Activated CD4-positive, alpha-beta T cell treated with anti-CD3 and anti-CD28 coated beads, Interleukin-2, amount 10 ng/mL, durations not matched to agents 24 days and 14 days (primary cell): ENCODE measurements at regions not wholly inside any gene's neighbourhood (a gene's known extent, or its start where the extent isn't known, plus 50 kb on each side); places are given as distances from the start of the nearest gene placed in this dataset.
"Not testable (repeated sequence)": the region's sequence is repeated elsewhere in the genome, so short reads cannot be mapped to it uniquely, and the experiment has no call there.

Experiments
- DNase-seq: peaks from one replicate; pipeline ENCODE4 v3.0.0; 2022
- H3K27ac Mint-ChIP-seq: one replicate; pipeline ENCODE4 v1.8.0; 2022; ENCODE audit warnings: mild to moderate bottlenecking, mixed read lengths
- H3K27me3 Mint-ChIP-seq: one replicate; pipeline ENCODE4 v1.8.0; 2022; ENCODE audit warnings: mixed read lengths
- H3K36me3 Mint-ChIP-seq: one replicate; pipeline ENCODE4 v1.8.0; 2022; ENCODE audit warnings: low read depth, mild to moderate bottlenecking, mixed read lengths
- H3K4me1 Mint-ChIP-seq: one replicate; pipeline ENCODE4 v1.8.0; 2021; ENCODE audit warnings: mixed read lengths
- H3K4me3 Mint-ChIP-seq: one replicate; pipeline ENCODE4 v1.8.0; 2022; ENCODE audit warnings: mild to moderate bottlenecking, moderate library complexity, mixed read lengths
- H3K9me3 Mint-ChIP-seq: one replicate; pipeline ENCODE4 v1.8.0; 2021; ENCODE audit warnings: mixed read lengths
- intact Hi-C: fragments of 100-400 bp; cut with micrococcal nuclease; formaldehyde crosslinking; loops from one replicate; pipeline ENCODE4 v1.15.1; 2023

DNA sequence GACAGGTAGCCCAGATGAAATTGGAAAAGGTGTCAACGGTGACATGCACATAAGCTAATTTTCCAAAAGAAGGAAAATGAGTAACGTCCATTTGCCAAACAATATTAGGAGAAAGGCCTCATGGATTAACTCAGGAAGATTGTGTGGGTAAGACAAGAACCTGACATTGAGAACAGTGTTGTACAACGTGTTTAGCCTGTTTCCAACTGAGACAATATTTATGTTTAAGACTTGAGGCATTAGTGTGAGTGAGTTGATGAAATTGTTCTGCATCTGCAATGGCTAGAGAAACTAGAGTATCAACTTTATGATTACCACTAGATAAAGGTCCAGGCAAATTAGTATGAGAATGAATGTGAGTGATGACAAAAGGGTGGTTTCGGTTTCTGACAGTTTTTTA is 191.3 kb upstream of the RAI14 start:
- H3K4me3 Mint-ChIP-seq = no peak overlapping the region
- intact Hi-C loops = loop anchor here (10.0 kb wide), 1 partner anchor 1030 kb away; no protein-coding TSS in a partner anchor
- H3K27me3 Mint-ChIP-seq = peaks cover 6% of the 10 kb centered on the region
- no peaks in the 10 kb centered on the region for H3K36me3 Mint-ChIP-seq
- peaks cover 14% of the 10 kb centered on the region for H3K9me3 Mint-ChIP-seq
- H3K4me1 Mint-ChIP-seq = peaks cover 9% of the 10 kb centered on the region
- no peak overlapping the region for H3K27ac Mint-ChIP-seq
- DNase-seq = no peak

DNA sequence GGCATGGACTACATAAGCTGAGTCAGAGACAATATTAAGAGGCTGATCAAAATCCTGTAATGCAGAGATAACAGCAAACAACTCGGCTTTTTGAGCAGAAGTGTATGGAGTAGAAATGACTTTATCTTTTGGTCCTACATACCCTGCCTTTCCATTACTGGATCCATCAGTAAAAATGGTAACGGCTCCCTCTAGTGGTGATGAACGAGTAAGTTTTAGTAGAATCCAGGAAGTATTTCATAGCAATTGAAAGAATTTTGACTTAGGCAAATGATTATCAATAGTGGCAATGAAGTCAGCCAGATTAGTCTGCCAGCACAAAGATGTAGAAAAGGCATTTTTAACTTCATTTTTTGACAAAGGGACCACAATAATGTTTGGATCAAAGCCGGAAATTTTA is 190.8 kb upstream of the RAI14 start:
- H3K9me3 Mint-ChIP-seq = peaks cover 14% of the 10 kb centered on the region
- H3K27me3 Mint-ChIP-seq, H3K4me1 Mint-ChIP-seq, H3K4me3 Mint-ChIP-seq, H3K36me3 Mint-ChIP-seq, H3K27ac Mint-ChIP-seq: not testable (repeated sequence)
- intact Hi-C loops = loop anchor here (10.0 kb wide), 1 partner anchor 1030 kb away; no protein-coding TSS in a partner anchor
- DNase-seq = peak; percentile 81

DNA sequence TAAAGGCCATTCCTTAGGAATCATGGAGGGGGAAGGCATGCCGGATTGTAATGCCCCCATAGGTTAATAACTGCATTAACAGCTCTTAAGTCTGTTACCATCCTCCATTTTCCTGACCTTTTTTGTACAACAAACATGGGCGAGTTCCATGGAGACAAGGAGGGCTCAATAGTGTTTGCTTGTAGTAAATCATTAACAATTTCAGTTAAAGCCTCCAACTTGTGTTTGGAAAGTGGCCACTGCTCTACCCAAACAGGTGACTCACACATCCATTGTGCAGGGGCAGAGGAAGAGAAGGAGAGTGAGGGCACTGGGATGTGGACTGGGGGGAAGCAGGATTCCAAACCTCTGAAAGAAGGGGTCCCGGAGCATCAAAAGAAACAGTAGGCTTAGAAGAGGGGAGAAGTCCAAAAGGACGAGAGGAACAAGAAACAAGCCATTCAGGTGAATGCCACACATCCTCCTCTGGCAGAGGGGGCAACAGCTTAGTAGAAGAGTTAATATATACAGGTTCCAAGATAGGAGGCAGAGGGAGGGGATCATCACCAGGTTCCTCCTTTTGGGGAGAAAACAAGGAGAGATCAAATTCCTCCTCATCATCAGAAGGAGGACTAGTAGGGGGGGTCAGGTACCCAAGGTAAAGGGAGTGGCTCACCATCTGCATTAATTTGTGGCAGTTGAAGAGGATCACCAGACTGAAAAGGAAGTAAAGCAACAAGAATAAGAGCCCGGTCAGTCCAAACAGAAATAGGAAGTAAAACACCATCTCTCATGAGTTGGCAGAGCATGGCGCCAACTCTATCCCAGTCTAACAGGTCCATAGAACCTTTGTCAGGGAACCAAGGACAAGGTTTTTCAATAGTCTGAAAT is 189.4 kb upstream of the RAI14 start:
- not testable (repeated sequence) for H3K4me3 Mint-ChIP-seq, H3K27me3 Mint-ChIP-seq, H3K9me3 Mint-ChIP-seq, DNase-seq, H3K4me1 Mint-ChIP-seq, H3K27ac Mint-ChIP-seq, H3K36me3 Mint-ChIP-seq
- intact Hi-C loops = loop anchor here (10.0 kb wide), 1 partner anchor 1032 kb away; no protein-coding TSS in a partner anchor

DNA sequence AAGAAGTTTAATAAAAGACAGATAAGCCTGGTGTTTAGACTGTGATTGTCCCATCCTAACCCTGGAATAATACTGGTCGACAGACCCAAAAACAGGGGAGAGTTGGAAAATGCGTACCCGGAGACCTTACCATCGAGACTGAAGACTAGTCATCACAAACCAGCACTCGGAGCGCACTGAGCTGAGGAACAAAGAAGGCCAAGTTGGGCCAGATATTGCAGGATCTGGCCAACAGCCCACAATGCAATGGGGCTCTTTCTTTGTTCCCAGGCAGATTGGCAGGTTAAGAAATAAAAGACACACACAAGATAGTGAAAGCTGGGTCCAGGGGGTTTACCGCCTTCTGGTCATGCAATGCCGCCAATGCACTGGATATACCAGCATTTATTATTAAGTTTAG is 188.7 kb upstream of the RAI14 start:
- peaks cover 12% of the 10 kb centered on the region for H3K27me3 Mint-ChIP-seq
- peaks cover 9% of the 10 kb centered on the region for H3K4me1 Mint-ChIP-seq
- DNase-seq = no peak
- no peaks in the 10 kb centered on the region for H3K36me3 Mint-ChIP-seq
- no peaks in the 10 kb centered on the region for H3K9me3 Mint-ChIP-seq
- no peak overlapping the region for H3K27ac Mint-ChIP-seq
- no peak overlapping the region for H3K4me3 Mint-ChIP-seq
- intact Hi-C loops = loop anchor here (10.0 kb wide), 1 partner anchor 1033 kb away; no protein-coding TSS in a partner anchor

DNA sequence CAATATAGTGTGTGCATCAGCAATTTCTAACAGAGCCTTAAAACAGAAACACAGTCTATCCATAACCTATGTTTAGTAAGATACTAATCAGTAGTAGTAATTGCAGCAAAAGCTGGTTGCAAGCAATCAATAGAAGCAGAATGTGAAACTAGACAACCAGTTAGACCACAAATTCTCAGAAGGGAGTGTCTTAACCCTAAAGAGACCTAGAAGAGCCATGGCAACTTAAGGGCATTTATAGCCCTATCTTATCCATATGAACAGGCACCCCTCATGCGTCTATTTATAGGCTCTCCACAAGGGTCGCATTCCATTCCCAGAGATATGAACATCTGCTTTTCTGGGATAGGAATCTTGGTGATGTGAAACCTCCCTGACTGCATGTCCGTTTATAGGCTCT is 188.1 kb upstream of the RAI14 start:
- H3K4me3 Mint-ChIP-seq, H3K36me3 Mint-ChIP-seq, H3K9me3 Mint-ChIP-seq, H3K4me1 Mint-ChIP-seq, H3K27ac Mint-ChIP-seq, DNase-seq: not testable (repeated sequence)
- intact Hi-C loops = loop anchor here (10.0 kb wide), 1 partner anchor 1033 kb away; no protein-coding TSS in a partner anchor
- H3K27me3 Mint-ChIP-seq = peaks cover 13% of the 10 kb centered on the region

DNA sequence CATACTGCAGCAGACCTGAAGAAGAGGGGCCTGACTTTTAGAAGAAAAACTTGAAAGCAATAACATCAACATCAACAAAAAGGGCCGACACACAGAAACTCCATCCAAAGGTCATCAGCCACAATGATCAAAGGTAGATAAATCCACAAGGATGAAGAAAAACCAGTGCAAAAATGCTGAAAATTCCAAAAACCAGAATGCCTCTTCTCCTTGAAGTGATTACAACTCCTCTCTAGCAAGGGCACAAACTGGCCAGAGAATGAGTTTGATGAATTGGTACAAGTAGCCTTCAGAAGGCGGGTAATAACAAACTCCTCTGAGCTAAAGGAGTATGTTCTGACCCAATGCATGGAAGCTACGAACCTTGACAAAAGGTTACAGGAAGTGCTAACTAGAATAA is 186.2 kb upstream of the RAI14 start:
- Mint-ChIP-seq H3K4me1 (peaks cover 7% of the 10 kb centered on the region), H3K9me3 (no peaks in the 10 kb centered on the region), H3K36me3 (no peaks in the 10 kb centered on the region), H3K27me3 (peaks cover 15% of the 10 kb centered on the region), H3K27ac (no peak overlapping the region), H3K4me3 (no peak overlapping the region)
- no peak for DNase-seq
- intact Hi-C loops = loop anchor here (10.0 kb wide), 1 partner anchor 1035 kb away; no protein-coding TSS in a partner anchor

DNA sequence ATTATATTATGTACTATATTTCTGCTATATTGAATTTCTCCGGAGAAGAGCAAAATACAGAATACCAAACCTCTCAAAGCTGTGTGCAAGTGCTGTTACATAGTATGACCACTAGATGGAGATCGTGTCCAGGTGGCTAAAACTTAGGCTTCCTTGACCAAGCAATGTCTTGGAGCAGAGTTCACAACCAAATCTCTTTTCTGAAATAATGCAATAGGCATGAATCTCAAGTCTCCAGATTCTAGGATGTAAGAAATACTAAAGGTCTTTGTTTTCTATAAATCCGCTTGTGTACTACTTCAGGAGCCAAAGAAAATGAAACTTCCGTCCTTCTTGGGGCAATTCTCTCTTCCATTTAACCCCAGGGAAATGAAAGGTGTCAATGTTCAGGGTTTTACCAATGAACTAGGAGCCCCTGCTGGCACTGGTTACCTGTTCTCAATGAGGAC is 181.5 kb upstream of the RAI14 start:
- intact Hi-C loops = loop anchor here (1.0 kb wide), 1 partner anchor 424 kb away; no protein-coding TSS in a partner anchor
- DNase-seq = peak; percentile 67

DNA sequence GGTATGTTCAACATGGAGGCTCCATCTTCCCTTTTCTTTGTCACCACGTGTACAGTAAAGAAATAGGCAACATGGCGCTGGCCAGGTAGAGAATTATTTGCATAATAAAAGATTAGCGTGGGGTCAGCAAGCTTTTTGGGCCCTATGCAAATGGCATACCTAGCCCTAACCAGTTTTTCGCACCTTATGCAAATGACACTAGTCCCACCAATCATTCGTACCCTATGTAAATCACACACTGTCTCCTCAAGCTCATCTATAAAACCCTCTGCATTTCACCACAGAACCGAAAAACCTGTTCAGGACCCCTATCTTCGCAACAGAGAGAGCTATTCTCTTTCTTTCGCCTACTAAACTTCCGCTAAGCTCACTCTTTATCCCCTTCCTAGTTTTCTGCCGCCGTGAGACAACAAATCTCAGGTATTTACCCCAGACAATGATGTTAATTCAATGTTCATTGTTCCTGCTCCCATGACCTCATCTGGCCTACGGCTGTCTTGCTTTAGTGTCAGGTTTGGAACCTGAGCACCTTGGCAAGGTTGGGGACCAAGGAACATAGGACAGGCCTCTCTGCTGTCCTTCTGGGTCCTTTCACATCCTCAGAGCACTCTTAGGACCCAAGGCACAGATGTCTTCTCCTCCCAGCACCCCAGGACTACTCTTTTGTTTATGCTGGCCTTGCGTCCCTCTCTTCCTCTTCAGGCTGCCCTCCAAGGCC is 180.7 kb upstream of the RAI14 start:
- peaks cover 14% of the 10 kb centered on the region for H3K27me3 Mint-ChIP-seq
- no peak overlapping the region for H3K4me3 Mint-ChIP-seq
- DNase-seq = no peak
- H3K27ac Mint-ChIP-seq = no peak overlapping the region
- no peaks in the 10 kb centered on the region for H3K4me1 Mint-ChIP-seq
- intact Hi-C loops = no loop called here
- no peaks in the 10 kb centered on the region for H3K36me3 Mint-ChIP-seq
- no peaks in the 10 kb centered on the region for H3K9me3 Mint-ChIP-seq

More for the DNA sequence above, 181.5 kb upstream of the RAI14 start:
- Mint-ChIP-seq H3K27me3 (peaks cover 14% of the 10 kb centered on the region), H3K36me3 (no peaks in the 10 kb centered on the region), H3K27ac (no peak overlapping the region), H3K4me1 (no peaks in the 10 kb centered on the region), H3K4me3 (no peak overlapping the region), H3K9me3 (no peaks in the 10 kb centered on the region)

DNA sequence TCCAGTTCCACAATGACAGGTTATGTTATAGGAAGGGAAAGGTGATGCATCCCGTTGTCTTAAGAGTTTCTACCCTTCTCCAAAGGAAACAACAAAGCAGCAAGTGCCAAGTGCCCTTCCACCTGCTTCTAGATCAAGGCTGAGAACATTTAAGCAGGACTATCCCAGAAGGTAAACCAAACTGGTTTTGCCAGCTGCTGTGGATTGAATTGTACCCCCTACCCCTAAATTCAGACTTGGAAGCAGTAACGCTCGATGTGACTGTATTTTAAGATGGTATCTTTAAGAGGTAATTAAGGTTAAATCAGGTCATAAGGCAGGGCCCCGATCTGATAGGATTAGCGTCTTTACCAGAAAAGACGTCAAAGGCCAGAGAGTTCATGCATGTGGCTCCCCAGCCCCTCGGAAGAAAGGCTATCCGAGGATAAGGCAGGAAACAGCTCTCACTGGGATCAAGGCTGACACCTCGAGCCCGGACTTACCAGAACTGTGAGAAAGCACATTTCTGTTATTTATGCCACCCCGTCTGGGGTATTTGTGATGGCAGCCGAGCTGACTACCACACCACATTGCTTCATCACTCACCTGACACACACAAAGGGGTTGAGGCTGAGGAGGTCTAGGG is 179.1 kb upstream of the RAI14 start:
- Mint-ChIP-seq H3K27ac (no peak overlapping the region), H3K27me3 (peaks cover 14% of the 10 kb centered on the region), H3K4me3 (no peak overlapping the region), H3K9me3 (no peaks in the 10 kb centered on the region), H3K4me1 (no peaks in the 10 kb centered on the region), H3K36me3 (no peaks in the 10 kb centered on the region)
- DNase-seq = no peak
- intact Hi-C loops = no loop called here

DNA sequence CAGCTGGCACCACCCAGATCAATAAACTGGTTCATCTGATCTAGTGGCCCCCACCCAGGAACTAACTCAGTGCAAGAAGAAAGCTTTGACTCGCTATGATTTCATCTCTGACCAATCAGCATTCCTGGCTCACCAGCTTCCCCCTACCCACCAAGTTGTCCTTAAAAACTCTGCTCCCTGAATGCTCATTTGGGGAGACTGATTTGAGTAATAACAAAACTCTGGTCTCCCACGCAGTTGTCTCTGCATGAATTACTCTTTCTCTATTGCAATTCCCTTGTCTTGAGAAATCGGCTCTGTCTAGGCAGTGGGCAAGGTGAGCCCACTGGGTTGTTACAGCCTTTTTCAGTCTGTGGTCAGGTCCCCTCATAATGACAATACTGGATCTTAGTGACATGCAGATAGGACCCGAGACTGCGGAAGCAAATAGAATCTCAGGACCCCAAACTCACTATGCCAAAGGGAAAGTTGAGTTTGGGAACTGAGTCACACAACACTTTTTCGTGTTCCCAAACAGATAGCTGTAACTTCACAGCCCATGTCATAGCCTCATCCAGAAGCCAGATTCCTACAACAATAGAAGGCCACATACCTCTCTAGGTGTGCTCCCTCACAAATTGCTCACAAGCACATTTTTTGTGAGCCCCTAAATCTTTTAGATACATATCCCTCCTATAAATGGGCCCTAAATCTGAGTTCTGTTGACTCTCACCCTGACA is 175.2 kb upstream of the RAI14 start:
- DNase-seq = no peak
- Mint-ChIP-seq H3K36me3 (no peaks in the 10 kb centered on the region), H3K9me3 (no peaks in the 10 kb centered on the region), H3K27me3 (peaks cover 21% of the 10 kb centered on the region), H3K4me3 (no peak overlapping the region), H3K4me1 (peaks cover 3% of the 10 kb centered on the region), H3K27ac (no peak overlapping the region)
- intact Hi-C loops = no loop called here

DNA sequence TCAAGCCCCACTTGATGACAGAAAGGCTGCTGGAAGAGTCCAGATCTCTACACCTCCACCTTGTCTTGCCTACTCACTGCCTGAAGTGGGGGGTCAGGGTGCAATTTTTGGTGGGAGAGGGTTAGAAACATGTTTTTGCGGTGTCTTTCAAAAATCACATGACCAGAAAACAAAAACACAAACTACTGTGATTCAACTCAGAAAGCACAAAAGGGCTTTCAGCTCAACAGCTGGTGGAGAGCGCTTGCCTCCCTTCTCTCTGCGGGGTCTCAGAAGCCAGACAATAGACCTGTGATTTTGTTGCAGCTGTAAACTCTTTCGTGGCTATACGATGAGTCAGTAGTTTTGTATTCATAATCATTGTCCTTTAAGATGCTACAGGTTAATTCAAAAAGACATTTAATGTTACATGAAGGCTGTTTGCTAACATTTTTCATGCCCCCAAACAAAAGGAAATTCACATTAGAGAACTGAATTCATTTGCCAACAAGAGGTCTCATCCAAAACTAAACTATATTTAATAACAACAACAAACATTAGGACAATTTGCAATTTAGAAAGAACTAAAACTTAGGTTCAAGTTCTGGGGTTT is 172.6 kb upstream of the RAI14 start:
- DNase-seq = no peak
- intact Hi-C loops = no loop called here
- Mint-ChIP-seq H3K4me1 (peaks cover 4% of the 10 kb centered on the region), H3K27ac (no peak overlapping the region), H3K27me3 (peaks cover 26% of the 10 kb centered on the region), H3K9me3 (no peaks in the 10 kb centered on the region), H3K4me3 (no peak overlapping the region), H3K36me3 (no peaks in the 10 kb centered on the region)

DNA sequence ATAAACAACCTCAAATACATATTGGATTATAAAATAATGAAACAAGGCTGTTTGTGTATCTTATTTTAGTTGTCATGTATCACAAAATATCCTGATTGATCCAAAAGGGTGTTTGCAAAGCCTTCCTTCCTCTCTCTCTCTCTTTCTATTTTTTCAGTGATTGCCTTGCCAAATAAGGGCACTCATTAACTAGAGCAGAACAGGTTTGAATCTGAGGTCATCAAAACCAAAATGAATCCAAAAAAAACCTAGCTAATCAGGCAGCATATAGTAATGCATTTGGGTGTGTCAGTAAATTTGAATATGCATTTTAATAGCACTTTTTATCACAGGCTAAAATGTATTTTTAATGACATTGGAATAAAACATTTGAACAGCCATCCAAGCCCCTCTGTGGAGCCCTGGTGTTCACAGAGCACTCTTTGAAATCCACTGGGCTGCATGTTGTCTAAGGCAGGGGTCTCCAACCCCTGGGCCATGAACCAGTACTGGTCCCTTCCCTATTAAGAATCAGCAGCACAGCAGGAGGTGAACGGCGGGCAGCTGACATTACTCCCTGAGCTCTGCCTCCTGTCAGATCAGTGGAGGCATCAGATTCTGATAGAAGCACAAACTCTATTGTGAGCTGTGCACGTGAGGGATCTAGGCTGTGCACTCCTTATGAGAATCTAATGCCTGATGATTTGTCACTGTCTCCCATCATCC is 171.8 kb upstream of the RAI14 start:
- no peak overlapping the region for H3K4me3 Mint-ChIP-seq
- no peak for DNase-seq
- H3K27me3 Mint-ChIP-seq = peaks cover 30% of the 10 kb centered on the region
- H3K27ac Mint-ChIP-seq = no peak overlapping the region
- H3K36me3 Mint-ChIP-seq = no peaks in the 10 kb centered on the region
- peaks cover 4% of the 10 kb centered on the region for H3K4me1 Mint-ChIP-seq
- intact Hi-C loops = no loop called here
- no peaks in the 10 kb centered on the region for H3K9me3 Mint-ChIP-seq

DNA sequence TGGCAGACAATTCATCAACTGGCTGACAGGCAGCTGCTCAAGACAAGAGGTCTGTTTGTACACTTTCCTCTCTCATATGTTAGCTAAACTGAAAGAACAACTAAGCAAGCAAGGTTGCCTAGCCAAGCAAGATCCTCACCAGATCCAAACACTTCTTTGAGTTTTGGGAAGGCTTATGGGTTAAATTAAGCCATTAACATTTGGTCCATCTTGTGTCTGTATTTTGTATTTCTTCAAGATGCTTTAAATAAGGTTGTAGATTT is 170.4 kb upstream of the RAI14 start:
- intact Hi-C loops = loop anchor here (1.0 to 2.0 kb wide), 3 partner anchors 53 to 518 kb away; no protein-coding TSS in a partner anchor
- H3K4me1 Mint-ChIP-seq = peaks cover 4% of the 10 kb centered on the region
- H3K27ac Mint-ChIP-seq = no peak overlapping the region
- H3K36me3 Mint-ChIP-seq = no peaks in the 10 kb centered on the region
- no peak for DNase-seq
- H3K9me3 Mint-ChIP-seq = no peaks in the 10 kb centered on the region
- H3K27me3 Mint-ChIP-seq = peaks cover 31% of the 10 kb centered on the region
- no peak overlapping the region for H3K4me3 Mint-ChIP-seq
